Keratinocyte (primary cell): ENCODE measurements at regions not wholly inside any gene's neighbourhood (a gene's known extent, or its start where the extent isn't known, plus 50 kb on each side); places are given as distances from the start of the nearest gene placed in this dataset.

Experiments used
- DNase-seq: peaks from one replicate; pipeline ENCODE4 v3.0.0-alpha.2; 2011; ENCODE audit warnings: low read depth, missing footprints, low spot score
- FAIRE-seq: peaks from 2 replicates; lab custom pipeline; 2011; peaks lifted over from hg19 to GRCh38; lab: Jason Lieb, UNC
- H2AFZ ChIP-seq: 2 replicates; pipeline ENCODE4 v1.6.0; 2012; ENCODE audit warnings: low read length, control low read depth, inconsistent platforms; ENCODE audit not compliant: control insufficient read depth
- H3K27ac ChIP-seq: 2 replicates; pipeline ENCODE4 v1.5.1; 2011; ENCODE audit warnings: low read length; ENCODE audit not compliant: control insufficient read depth, insufficient read depth
- H3K27me3 ChIP-seq: 3 replicates; pipeline ENCODE4 v1.6.0; 2011; ENCODE audit warnings: low read length; ENCODE audit not compliant: control insufficient read depth, insufficient read depth; ENCODE audit errors: extremely low read depth
- H3K36me3 ChIP-seq, 2 experiments: 2 replicates in 1 of 2; 3 replicates in 1 of 2; pipeline ENCODE4 v1.5.1; 2011; ENCODE audit warnings: low read length in 2 of 2, mild to moderate bottlenecking in 1 of 2; ENCODE audit not compliant: control insufficient read depth in 2 of 2, insufficient read depth in 2 of 2; ENCODE audit errors: extremely low read depth in 1 of 2
- H3K4me1 ChIP-seq: 3 replicates; pipeline ENCODE4 v1.5.1; 2011; ENCODE audit warnings: low read length; ENCODE audit not compliant: control insufficient read depth, insufficient read depth; ENCODE audit errors: extremely low read depth
- H3K4me2 ChIP-seq: 3 replicates; pipeline ENCODE4 v1.6.0; 2011; ENCODE audit warnings: low read depth, low read length; ENCODE audit not compliant: control insufficient read depth, insufficient read depth; ENCODE audit errors: extremely low read depth
- H3K4me3 ChIP-seq, 3 experiments: fragments of 200-600 bp in 1 of 3; sonication (generic) in 1 of 3; 2 replicates in 2 of 3; 3 replicates in 1 of 3; pipeline ENCODE4 v1.5.1; 2011 to 2016; ENCODE audit warnings: low read length in 3 of 3, mild to moderate bottlenecking in 3 of 3, control low read depth in 2 of 3, inconsistent platforms in 1 of 3, low read depth in 1 of 3, mixed read lengths in 1 of 3, mixed run types in 1 of 3, moderate library complexity in 1 of 3; ENCODE audit not compliant: control insufficient read depth in 2 of 3, insufficient read depth in 2 of 3; ENCODE audit errors: extremely low read depth in 1 of 3
- H3K79me2 ChIP-seq: 2 replicates; pipeline ENCODE4 v1.6.0; 2012; ENCODE audit warnings: low read length; ENCODE audit not compliant: control insufficient read depth, insufficient read depth
- H3K9ac ChIP-seq: 3 replicates; pipeline ENCODE4 v1.6.0; 2011; ENCODE audit warnings: low read length; ENCODE audit not compliant: control insufficient read depth, insufficient read depth; ENCODE audit errors: extremely low read depth
- H3K9me1 ChIP-seq: 3 replicates; pipeline ENCODE4 v1.6.0; 2011; ENCODE audit warnings: low read length; ENCODE audit not compliant: control insufficient read depth, insufficient read depth; ENCODE audit errors: extremely low read depth
- H3K9me3 ChIP-seq: 2 replicates; pipeline ENCODE4 v1.5.1; 2012; ENCODE audit warnings: low read depth, low read length; ENCODE audit not compliant: control insufficient read depth
- H4K20me1 ChIP-seq: 3 replicates; pipeline ENCODE4 v1.6.0; 2011; ENCODE audit warnings: low read length; ENCODE audit not compliant: control insufficient read depth, insufficient read depth; ENCODE audit errors: extremely low read depth
- CTCF ChIP-seq, 3 experiments: IDR thresholded peaks in 1 of 3; conservative IDR thresholded peaks in 1 of 3; optimal IDR thresholded peaks in 1 of 3; 2 replicates in 2 of 3; 3 replicates in 1 of 3; pipeline versions ENCODE3 to v1.5.1; 2011; ENCODE audit warnings: low read length in 3 of 3, mild to moderate bottlenecking in 3 of 3, moderate library complexity in 2 of 3, control low read depth in 1 of 3, inconsistent platforms in 1 of 3; ENCODE audit not compliant: insufficient read depth in 2 of 3; ENCODE audit errors: extremely low read depth in 1 of 3
- EZH2 ChIP-seq: IDR thresholded peaks from one replicate; pipeline ENCODE4 v1.6.1; 2012; ENCODE audit warnings: inconsistent platforms, mild to moderate bottlenecking, low read length, moderate library complexity
- dilution Hi-C: fragments of 300-500 bp; cut with MboI; formaldehyde crosslinking; loops from one replicate; pipeline ENCODE4 v1.7.0; 2020; ENCODE audit warnings: low sequenced_read_pairs; ENCODE audit not compliant: extremely low pct_ligation_motif_present

- Histone ChIP-seq H2AFZ (peak overlapping the region; percentile 70), H3K4me2 (peak overlapping the region; percentile 49), H3K9me1 (no peaks in the 10 kb centered on the region), H3K9ac (no peak overlapping the region), H3K27ac (no peak overlapping the region), H3K4me1 (peaks cover 19% of the 10 kb centered on the region), H3K36me3 (no peaks in the 10 kb centered on the region), H3K27me3 (no peaks in the 10 kb centered on the region), H3K79me2 (no peaks in the 10 kb centered on the region), H4K20me1 (no peaks in the 10 kb centered on the region), H3K4me3 (no peak overlapping the region), H3K9me3 (no peaks in the 10 kb centered on the region)
- dilution Hi-C loops, result no loop called here
- FAIRE-seq (peak; percentile 89), DNase-seq (peak; percentile 52)
- no peak for TF ChIP-seq EZH2
- TF ChIP-seq CTCF (optimal IDR thresholded peaks at IDR 0.05 in 1 of 3, IDR thresholded peaks at IDR 0.05 in 1 of 3, conservative IDR thresholded peaks at IDR 0.05 in 1 of 3; ENCODE audit: extremely low read depth in 1 of 3, insufficient read depth in 2 of 3, low read length in 3 of 3), result no peak
These were observed 553.8 kb upstream of the PRMT6 start for GRCh38 chr1:106502659-106503058.

- TF ChIP-seq EZH2 (no peak), CTCF (optimal IDR thresholded peaks at IDR 0.05 in 1 of 3, IDR thresholded peaks at IDR 0.05 in 1 of 3, conservative IDR thresholded peaks at IDR 0.05 in 1 of 3; ENCODE audit: extremely low read depth in 1 of 3, insufficient read depth in 2 of 3, low read length in 3 of 3) (no peak)
- DNase-seq (no peak), FAIRE-seq (no peak)
- no peaks in the 10 kb centered on the region for H3K79me2 ChIP-seq
- no peaks in the 10 kb centered on the region for H3K9me3 ChIP-seq
- no peak overlapping the region for H3K4me2 ChIP-seq
- no peaks in the 10 kb centered on the region for H3K36me3 ChIP-seq
- H2AFZ ChIP-seq, result no peak overlapping the region
- no peak overlapping the region for H3K4me3 ChIP-seq
- dilution Hi-C loops, result no loop called here
- no peaks in the 10 kb centered on the region for H4K20me1 ChIP-seq
- H3K9me1 ChIP-seq, result no peaks in the 10 kb centered on the region
- no peak overlapping the region for H3K27ac ChIP-seq
- H3K9ac ChIP-seq, result no peak overlapping the region
- H3K4me1 ChIP-seq, result no peaks in the 10 kb centered on the region
- no peaks in the 10 kb centered on the region for H3K27me3 ChIP-seq
These were observed 541.1 kb upstream of the PRMT6 start for GRCh38 chr1:106515375-106515774.
